Fibroblast of peridontal ligament (primary cell): ENCODE measurements at regions not wholly inside any gene's neighbourhood (a gene's known extent, or its start where the extent isn't known, plus 50 kb on each side); places are given as distances from the start of the nearest gene placed in this dataset.
A peak's percentile ranks its signal among the peaks of the same experiment; 100 is the strongest.

Source experiments
- DNase-seq: peaks from one replicate; pipeline ENCODE4 v3.0.0-alpha.2; 2010; ENCODE audit errors: extremely low read depth

DNA sequence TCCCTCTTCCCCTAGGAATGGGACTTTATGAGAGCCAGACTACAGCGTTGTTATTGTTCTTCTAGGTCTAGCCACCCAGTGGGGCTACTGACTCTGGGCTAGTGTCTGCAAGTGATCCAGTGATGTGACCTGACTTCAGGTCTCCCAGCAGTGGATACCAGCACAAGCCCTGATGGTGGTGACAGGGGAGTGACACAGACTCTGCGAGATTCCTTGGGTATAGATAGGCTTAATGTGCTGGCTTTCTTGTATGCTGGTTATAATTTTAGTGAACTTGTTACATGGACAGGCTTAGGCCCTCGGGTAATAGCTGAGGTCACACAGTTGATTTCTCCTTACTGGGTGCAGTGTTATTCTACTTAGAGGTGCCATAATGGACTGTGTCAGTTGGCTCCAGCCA is 106.9 kb downstream of the TBC1D30 start:
- DNase-seq: no peak

DNA sequence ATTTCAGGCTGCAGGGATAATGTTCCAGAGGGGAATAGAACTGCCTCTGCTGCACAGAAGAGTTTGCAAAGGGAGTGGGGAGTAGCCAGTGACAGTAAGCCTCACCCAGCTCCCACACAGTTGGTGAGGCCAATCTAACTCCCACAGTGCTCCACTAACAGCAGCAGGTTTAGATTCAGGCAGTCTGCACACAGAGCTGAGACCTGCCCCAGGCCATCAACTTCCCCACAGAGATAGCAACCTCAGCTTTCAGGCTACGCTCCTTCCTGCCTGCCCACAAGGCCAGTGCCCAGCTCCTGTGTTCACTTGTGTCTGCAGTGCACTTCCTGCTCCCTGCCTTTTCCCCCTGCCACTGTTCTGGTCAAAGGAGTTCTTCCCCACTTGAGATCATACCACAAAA is 107.5 kb downstream of the TBC1D30 start:
- no peak for DNase-seq

GRCh38 chr12:64933791-64934190 is 109.3 kb downstream of the TBC1D30 start:
- no peak for DNase-seq

DNA sequence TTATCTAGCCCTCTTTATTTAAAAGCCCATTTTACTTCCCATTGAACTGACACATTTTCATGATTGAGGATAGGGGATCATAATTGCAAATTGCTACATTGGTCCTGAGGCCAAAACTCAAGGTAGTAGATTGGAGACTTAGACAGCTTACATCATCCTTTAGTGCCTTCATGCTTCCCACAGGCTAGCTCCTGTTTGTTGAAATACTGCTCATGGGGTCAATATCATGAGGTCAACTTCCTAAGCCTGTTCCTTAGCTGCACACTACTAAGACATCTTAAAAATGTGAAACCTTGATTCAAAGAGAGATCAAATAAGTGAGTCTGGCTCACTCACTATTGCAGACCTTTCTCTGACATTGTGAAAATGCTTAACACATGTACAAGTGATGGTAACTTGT is 113.0 kb downstream of the TBC1D30 start:
- DNase-seq: no peak

DNA sequence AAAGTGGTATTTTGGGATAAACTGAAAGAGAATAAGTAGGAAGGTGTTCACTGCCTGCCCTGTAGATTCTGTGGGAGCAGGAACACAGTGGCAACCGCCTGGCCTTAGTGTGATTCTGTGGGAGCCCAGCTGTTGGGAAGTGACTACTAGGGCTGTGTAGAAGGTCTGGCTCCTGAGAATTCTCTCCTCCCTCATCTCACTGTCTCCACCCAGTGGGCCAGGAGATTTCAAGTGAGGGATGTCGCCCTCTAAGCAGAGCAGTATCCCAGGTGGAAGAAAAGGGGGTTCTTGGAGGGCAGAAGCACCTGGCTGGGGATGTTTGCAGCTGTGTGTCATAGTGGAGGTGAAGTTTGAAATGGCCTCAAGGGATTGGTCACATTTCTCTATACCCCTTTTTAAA is 113.7 kb downstream of the TBC1D30 start:
- DNase-seq: no peak

- peak; percentile 49 for DNase-seq
Observed at GRCh38 chr12:64943686-64944085, 119.2 kb downstream of the TBC1D30 start.

- DNase-seq: no peak
Observed at GRCh38 chr12:64944966-64945365, 120.5 kb downstream of the TBC1D30 start.

DNA sequence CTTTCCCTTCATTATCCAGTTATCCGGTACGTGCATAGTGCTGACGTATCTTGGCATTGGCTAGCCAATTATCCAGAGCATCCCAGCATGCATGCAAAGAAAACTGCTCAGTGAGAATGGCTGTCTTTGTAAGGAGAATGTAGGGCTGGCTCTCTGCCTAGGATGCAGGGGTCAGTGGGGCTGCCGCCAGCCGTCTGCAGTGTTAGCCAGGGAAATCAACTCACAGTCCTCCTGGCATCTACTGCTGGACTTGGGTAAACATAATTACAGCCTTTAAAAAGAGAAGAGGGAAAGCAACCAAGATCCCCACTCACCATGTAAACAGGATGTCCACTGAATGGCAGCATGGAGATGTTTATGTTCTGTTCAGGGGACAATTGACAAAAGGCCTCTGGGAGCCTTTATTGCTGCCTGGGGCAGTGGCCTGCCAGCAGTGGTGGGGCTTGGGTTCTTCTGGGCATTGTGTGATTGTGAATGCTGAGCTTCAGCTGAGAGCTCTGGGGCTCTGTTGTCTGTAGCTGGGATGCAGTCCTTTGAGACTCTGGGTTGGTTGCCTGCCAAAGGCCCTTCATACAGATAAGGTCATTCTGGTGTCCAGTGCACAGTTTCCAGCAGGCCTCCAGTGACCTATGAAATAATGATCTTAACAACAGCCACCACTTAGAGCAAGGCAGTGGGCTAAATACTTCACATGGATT is 121.8 kb downstream of the TBC1D30 start:
- DNase-seq: peak; percentile 73

DNA sequence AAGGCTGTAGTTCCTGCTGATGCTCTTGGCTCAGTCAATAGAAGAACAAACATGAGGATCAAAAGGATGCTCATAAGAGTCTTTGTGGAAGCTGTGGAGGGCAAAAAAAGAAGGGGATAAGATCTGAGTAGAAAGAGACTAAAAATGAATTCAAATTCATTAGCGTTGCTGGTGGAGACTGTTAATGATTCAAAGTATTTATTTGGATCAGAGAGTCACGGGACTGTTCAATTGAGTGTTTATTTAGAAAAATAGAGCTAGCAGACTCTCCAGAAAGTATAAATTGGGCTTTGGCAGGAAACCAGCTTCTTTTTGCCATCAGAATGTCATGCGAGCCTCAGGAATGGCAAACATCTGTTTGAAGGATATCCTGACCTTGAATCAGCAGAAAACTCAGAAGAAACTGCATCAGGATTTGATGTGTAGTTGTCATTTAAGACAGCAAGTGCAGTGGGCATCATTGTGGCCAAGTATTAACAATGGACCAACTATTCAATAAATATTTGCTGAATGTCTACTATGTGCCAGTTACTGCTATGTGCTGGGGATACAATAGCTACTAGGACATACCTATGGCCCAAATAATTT is 126.4 kb downstream of the TBC1D30 start:
- DNase-seq: peak; percentile 36

GRCh38 chr12:64951944-64952343 is 127.5 kb downstream of the TBC1D30 start:
- no peak for DNase-seq

- no peak for DNase-seq
Observed at GRCh38 chr12:64955746-64956145, 131.3 kb downstream of the TBC1D30 start.

DNA sequence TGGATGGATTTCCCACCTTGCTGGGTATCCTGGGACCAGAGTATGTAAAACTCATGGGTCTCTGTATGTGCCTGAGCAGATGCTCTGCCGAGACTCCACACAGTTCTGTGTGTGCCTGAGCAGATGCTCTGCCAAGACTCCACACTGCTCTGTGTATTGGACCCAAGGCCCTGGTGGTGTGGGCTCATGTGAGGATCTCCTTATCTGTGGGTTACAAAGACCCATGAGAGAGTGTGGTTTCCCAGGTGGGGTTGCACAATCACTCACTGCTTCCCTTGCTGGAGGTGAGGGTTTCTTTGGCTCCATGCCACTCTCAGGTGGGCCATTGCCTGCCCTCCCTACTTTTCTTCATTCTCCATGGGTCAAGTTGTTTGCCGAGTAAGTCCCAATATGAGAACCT is 141.5 kb downstream of the TBC1D30 start:
- DNase-seq: no peak

GRCh38 chr12:64968989-64969819 is 144.8 kb downstream of the TBC1D30 start:
- DNase-seq: peak; percentile 51

DNA sequence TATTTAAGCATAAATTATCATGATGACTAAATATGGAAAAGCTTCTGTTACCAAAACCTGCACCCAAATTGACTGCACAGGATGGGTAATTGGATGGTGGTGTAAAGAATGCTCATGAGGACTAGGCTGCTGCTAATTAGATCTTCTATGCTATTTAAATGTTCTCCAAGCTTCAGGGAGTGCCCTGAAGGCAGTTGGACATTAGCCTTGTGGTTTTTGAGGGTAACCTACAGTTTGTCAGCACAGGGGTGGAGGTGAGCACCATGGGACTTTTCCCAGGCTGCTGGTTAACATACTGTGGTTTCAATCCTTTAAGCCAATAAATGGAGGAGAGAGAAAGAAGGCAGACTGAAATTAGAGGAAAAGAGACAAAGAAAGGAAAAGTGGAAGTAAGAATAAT is 145.0 kb downstream of the WIF1 start:
- no peak for DNase-seq

- no peak for DNase-seq
Observed at GRCh38 chr12:64983771-64984278, 137.3 kb downstream of the WIF1 start.

- peak; percentile 3 for DNase-seq
Observed at GRCh38 chr12:64991121-64991611, 129.9 kb downstream of the WIF1 start.

DNA sequence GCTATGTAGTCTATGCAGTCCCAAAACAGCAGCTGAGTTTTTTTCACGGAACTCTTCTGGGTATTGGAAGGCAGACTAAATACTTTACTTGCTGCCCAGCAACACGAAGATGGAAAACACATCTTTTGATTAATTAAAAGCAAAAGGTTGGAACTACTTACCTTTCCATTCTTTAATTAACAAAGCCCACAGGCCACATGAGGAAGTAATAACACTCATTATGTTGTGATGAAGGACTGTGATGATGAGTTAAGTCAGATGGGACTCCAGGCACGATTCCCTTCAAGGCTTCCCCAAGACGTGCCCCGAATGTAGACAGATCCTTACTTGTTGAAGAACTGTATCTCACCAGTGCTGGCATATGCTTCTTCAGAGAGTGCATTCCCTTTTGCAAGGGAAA is 129.0 kb downstream of the WIF1 start:
- no peak for DNase-seq

DNA sequence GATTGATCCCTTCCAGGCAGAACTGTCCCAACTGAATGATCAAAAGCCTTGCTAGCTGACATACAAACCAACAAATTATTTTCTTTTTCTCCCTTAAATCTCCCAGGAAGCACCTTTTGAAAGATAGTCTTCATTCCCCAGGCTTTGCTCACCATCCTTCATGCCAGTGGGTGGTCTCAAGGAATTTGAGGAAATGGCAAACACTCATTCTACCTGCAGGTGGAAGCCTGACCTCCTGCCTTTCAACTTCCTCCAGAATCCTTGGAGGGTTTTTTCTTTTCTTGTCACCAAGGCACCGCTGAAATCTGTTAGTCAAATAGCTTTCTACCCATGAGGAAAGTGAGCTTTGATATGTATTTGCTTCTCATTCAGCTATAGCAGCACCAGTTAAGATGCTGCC is 128.5 kb downstream of the WIF1 start:
- no peak for DNase-seq

GRCh38 chr12:64993461-64993860 is 127.6 kb downstream of the WIF1 start:
- peak; percentile 2 for DNase-seq

DNA sequence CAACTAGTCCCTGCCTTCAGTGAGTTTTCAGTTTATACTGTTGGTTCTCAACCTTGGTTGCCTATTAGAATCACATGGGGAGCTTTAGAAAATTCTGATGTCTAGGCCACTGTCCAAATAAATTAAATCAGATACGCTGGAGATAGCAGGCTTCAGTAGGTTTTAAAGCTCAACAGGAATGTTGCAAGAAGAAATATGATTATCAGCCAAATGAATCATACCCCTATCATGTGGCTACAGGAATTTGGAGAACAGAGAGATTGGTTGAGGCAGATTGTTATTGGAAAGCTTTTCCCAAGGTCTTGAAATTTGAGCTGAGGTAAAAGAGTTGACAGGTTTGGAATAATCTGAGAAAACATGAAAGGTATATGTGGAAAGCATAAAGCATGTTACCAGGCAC is 125.3 kb downstream of the WIF1 start:
- DNase-seq: no peak

DNA sequence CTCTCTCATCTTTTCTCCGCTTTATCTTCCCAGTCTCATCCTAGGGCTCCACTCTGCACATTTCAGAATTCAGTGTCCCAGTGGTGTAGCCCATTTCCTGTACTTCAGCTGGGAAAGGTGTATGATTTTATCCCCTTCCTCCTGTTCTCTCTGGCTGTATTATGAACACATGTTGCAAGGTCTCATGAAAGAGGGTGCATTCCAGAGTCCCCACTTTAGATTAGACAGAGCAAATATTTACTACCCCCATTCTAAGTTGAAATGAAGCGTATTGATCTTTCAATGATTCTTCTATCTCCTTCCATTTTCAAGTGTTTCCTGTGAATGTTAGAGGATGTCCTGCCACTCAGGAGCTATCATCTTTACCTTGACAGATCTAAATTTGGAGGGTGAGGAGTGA is 123.2 kb downstream of the WIF1 start:
- no peak for DNase-seq

DNA sequence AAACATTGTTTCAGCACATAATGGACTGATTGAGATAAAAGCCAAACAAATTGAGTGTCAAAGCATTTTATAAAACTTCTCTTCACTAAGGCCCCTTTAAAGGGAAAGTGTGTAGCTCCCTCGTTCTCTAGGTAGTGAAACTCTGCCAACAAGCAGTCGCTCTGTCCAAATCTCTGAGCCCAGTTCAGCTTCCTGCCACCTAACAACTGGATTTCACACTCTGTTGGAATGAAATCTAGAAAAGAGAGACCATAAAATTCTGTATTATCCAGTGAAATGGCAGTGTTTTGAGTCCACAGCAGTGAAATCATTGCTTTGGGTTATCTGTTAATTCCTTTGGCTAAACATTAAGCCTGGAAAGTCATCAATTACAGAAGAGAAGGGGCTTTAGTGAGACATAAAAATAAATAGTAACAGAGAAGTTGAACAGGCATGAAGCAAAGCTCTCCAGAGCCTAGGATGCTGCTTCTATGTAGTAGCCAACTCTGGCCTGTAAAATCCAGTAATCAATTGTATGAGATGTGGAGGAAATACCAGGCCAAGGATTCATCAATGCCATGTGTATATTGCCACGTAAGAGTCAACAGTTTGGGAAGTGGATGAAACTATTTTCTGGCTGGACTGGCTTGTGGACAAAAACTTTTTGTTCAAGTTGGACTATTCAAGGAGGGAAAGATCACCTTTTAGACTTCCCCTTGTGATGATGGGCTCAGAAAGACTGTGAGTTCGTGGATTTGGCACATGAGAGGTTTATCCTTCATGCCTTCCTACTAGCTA is 122.5 kb downstream of the WIF1 start:
- DNase-seq: peak; percentile 18
